ENCODE measurements at regions not wholly inside any gene's neighbourhood (a gene's known extent, or its start where the extent isn't known, plus 50 kb on each side); places are given as distances from the start of the nearest gene placed in this dataset.
A peak's percentile ranks its signal among the peaks of the same experiment; 100 is the strongest.

GRCh38 chr9:89743216-89743572 is 138.4 kb downstream of the GADD45G start:
- TF ChIP-seq CTCF (IDR thresholded peaks at IDR 0.05; ENCODE audit: low read length, missing control alignments): no peak
- DNase-seq (ENCODE audit: low read depth): no peak
- H3K4me3 ChIP-seq (replicated peaks; ENCODE audit: low read depth, low read length): no peak overlapping the region

GRCh38 chr9:89743573-89744254 is 138.9 kb downstream of the GADD45G start:
- no peak for DNase-seq (ENCODE audit: low read depth)
- no peak for TF ChIP-seq CTCF (IDR thresholded peaks at IDR 0.05; ENCODE audit: low read length, missing control alignments)
- H3K4me3 ChIP-seq (replicated peaks; ENCODE audit: low read depth, low read length): no peak overlapping the region

GRCh38 chr9:89744255-89744648 is 139.4 kb downstream of the GADD45G start:
- TF ChIP-seq CTCF (IDR thresholded peaks at IDR 0.05; ENCODE audit: low read length, missing control alignments): no peak
- H3K4me3 ChIP-seq (replicated peaks; ENCODE audit: low read depth, low read length): no peak overlapping the region
- DNase-seq (ENCODE audit: low read depth): no peak

- no peak for TF ChIP-seq CTCF (IDR thresholded peaks at IDR 0.05; ENCODE audit: low read length, missing control alignments)
- H3K4me3 ChIP-seq (replicated peaks; ENCODE audit: low read depth, low read length): no peak overlapping the region
- DNase-seq (ENCODE audit: low read depth): no peak
Measured at GRCh38 chr9:89744730-89745129, 139.9 kb downstream of the GADD45G start.

- TF ChIP-seq CTCF (IDR thresholded peaks at IDR 0.05; ENCODE audit: low read length, missing control alignments): no peak
- H3K4me3 ChIP-seq (replicated peaks; ENCODE audit: low read depth, low read length): no peak overlapping the region
- DNase-seq (ENCODE audit: low read depth): no peak
Measured at GRCh38 chr9:89745601-89746376, 141.0 kb downstream of the GADD45G start.

- peak; percentile 38 for DNase-seq (ENCODE audit: low read depth)
- TF ChIP-seq CTCF (IDR thresholded peaks at IDR 0.05; ENCODE audit: low read length, missing control alignments): no peak
- no peak overlapping the region for H3K4me3 ChIP-seq (replicated peaks; ENCODE audit: low read depth, low read length)
Measured at GRCh38 chr9:89746385-89747116, 141.7 kb downstream of the GADD45G start.
